CD4-positive, alpha-beta T cell (primary cell): ENCODE measurements at regions not wholly inside any gene's neighbourhood (a gene's known extent, or its start where the extent isn't known, plus 50 kb on each side); places are given as distances from the start of the nearest gene placed in this dataset.

Experiments used
- ATAC-seq: fragments of 200-7000 bp; cut with Tn5 transposase; one replicate; pipeline ENCODE4 v1.10.0; 2022; ENCODE audit warnings: mild to moderate bottlenecking; ENCODE audit not compliant: poor library complexity
- CTCF ChIA-PET: fragments of 350-600 bp; sonication (Branson Sonifier 250); formaldehyde crosslinking; loops from one replicate; lab custom pipeline; 2021; ENCODE audit warnings: antibody characterized with exemption, inconsistent platforms; lab: Charles Lee
- POLR2A ChIA-PET: fragments of 350-600 bp; sonication (Branson Sonifier 250); formaldehyde crosslinking; loops from one replicate; lab custom pipeline; 2021; ENCODE audit warnings: antibody characterized with exemption, inconsistent platforms; lab: Charles Lee
- DNase-seq, 14 experiments: peaks; one replicate each; pipeline ENCODE4 v3.0.0-alpha.2; 2013 to 2020; ENCODE audit warnings: mixed read lengths in 2 of 14
- H3K27ac ChIP-seq, 2 donors: one replicate each; pipeline versions ENCODE4 v1.5.1 to v1.7.0; 2013; ENCODE audit warnings: low read length in 2 of 2, low read depth in 1 of 2, mild to moderate bottlenecking in 1 of 2
- H3K27me3 ChIP-seq, 2 experiments: 1 replicate in 1 of 2; 2 replicates in 1 of 2; pipeline versions ENCODE4 v1.6.1 to v1.7.0; 2013; ENCODE audit warnings: low read length in 2 of 2, control low read depth in 1 of 2, mild to moderate bottlenecking in 1 of 2, moderate library complexity in 1 of 2; ENCODE audit not compliant: insufficient read depth in 2 of 2, control insufficient read depth in 1 of 2
- H3K36me3 ChIP-seq: one replicate; pipeline ENCODE4 v1.6.1; 2013; ENCODE audit warnings: low read length, control low read depth; ENCODE audit not compliant: insufficient read depth
- H3K4me1 ChIP-seq: one replicate; pipeline ENCODE4 v1.6.1; 2013; ENCODE audit warnings: low read length, control low read depth; ENCODE audit not compliant: insufficient read depth
- H3K4me3 ChIP-seq: one replicate; pipeline ENCODE4 v1.5.1; 2013; ENCODE audit warnings: mild to moderate bottlenecking, low read length, moderate library complexity
- H3K9me3 ChIP-seq, 2 experiments: 1 replicate in 1 of 2; 2 replicates in 1 of 2; pipeline versions ENCODE4 v1.6.1 to v1.7.0; 2013; ENCODE audit warnings: low read length in 2 of 2, mild to moderate bottlenecking in 2 of 2, control low read depth in 1 of 2, moderate library complexity in 1 of 2; ENCODE audit not compliant: control insufficient read depth in 1 of 2, insufficient read depth in 1 of 2
- H3K27ac Mint-ChIP-seq: one replicate; pipeline ENCODE4 v1.8.0; 2020; ENCODE audit warnings: mixed read lengths
- H3K27me3 Mint-ChIP-seq: one replicate; pipeline ENCODE4 v1.8.0; 2021; ENCODE audit warnings: mixed read lengths
- H3K36me3 Mint-ChIP-seq: one replicate; pipeline ENCODE4 v1.8.0; 2021; ENCODE audit warnings: low read depth, mixed read lengths
- H3K4me1 Mint-ChIP-seq: one replicate; pipeline ENCODE4 v1.8.0; 2021; ENCODE audit warnings: low read depth, mixed read lengths
- H3K4me3 Mint-ChIP-seq: one replicate; pipeline ENCODE4 v1.8.0; 2020; ENCODE audit warnings: mild to moderate bottlenecking, mixed read lengths
- H3K9me3 Mint-ChIP-seq: one replicate; pipeline ENCODE4 v1.8.0; 2020; ENCODE audit warnings: mixed read lengths
- intact Hi-C, 2 experiments: fragments of 100-400 bp; cut with DNase I in 1 of 2; cut with micrococcal nuclease in 1 of 2; formaldehyde crosslinking; loops; one replicate each; pipeline versions ENCODE4 v1.15.1 to v1.9.0; 2023 to 2025; cut with DNase I, micrococcal nuclease
- TF ChIP-seq, protein P1 (sequence below): fragments of 200-600 bp; IDR thresholded peaks from one replicate; pipeline ENCODE4 v1.8.0; 2022; ENCODE audit warnings: antibody characterized with exemption, mild to moderate bottlenecking

DNA sequence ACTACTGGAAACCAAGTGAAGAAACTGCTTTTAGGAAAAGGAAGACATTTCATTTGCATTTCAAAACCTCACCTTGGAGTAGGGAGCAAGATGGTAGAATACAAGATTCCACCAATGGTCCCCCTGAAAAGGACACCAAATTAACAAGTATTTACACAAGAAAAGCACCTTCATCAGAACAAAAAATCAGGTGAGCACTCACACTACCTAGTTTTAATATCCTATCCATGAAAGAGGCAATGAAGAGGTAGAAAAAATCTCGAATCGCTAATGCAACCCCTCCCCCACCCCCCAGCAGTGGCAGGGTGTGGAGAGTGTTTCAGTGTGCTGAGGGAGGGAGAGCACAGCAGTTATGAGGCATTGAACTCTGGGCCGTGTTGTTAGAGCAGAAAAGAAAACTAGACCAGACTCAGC lies 1397.0 kb upstream of the C9orf72 start:
- H3K4me3 Mint-ChIP-seq = no peak overlapping the region
- Histone ChIP-seq H3K4me1 (no peaks in the 10 kb centered on the region), H3K4me3 (no peak overlapping the region), H3K27me3 (no peaks in the 10 kb centered on the region), H3K27ac (no peak overlapping the region), H3K9me3 (no peaks in the 10 kb centered on the region), H3K36me3 (no peaks in the 10 kb centered on the region)
- TF ChIP-seq, protein P1, sequence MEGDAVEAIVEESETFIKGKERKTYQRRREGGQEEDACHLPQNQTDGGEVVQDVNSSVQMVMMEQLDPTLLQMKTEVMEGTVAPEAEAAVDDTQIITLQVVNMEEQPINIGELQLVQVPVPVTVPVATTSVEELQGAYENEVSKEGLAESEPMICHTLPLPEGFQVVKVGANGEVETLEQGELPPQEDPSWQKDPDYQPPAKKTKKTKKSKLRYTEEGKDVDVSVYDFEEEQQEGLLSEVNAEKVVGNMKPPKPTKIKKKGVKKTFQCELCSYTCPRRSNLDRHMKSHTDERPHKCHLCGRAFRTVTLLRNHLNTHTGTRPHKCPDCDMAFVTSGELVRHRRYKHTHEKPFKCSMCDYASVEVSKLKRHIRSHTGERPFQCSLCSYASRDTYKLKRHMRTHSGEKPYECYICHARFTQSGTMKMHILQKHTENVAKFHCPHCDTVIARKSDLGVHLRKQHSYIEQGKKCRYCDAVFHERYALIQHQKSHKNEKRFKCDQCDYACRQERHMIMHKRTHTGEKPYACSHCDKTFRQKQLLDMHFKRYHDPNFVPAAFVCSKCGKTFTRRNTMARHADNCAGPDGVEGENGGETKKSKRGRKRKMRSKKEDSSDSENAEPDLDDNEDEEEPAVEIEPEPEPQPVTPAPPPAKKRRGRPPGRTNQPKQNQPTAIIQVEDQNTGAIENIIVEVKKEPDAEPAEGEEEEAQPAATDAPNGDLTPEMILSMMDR = no peak
- no peak overlapping the region for H3K27ac Mint-ChIP-seq
- POLR2A ChIA-PET = no interaction called here
- no peak for DNase-seq
- CTCF ChIA-PET = no interaction called here
- ATAC-seq = no peak
- no peaks in the 10 kb centered on the region for H3K27me3 Mint-ChIP-seq
- H3K9me3 Mint-ChIP-seq = no peaks in the 10 kb centered on the region
- no peaks in the 10 kb centered on the region for H3K36me3 Mint-ChIP-seq
- intact Hi-C loops = no loop called here
- no peaks in the 10 kb centered on the region for H3K4me1 Mint-ChIP-seq

DNA sequence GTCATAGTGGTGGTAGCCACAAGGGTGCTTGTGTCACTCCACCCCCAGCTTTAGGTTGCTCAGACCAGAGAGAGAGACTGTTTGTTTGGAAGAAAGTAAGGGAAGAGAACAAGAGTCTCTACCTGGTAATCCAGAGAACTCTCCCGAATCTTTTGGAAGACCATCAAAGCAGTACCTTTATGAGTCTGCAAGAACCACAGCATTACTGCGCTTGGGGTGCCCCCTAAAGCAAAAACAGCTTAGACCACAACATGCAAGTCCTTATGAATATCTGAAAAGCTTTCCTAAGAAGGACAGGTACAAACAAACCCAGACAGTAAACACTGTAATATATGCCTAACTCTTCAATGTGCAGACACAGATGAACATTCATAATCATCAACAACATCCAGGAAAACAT lies 1398.6 kb upstream of the C9orf72 start:
- TF ChIP-seq, protein P1 = no peak

DNA sequence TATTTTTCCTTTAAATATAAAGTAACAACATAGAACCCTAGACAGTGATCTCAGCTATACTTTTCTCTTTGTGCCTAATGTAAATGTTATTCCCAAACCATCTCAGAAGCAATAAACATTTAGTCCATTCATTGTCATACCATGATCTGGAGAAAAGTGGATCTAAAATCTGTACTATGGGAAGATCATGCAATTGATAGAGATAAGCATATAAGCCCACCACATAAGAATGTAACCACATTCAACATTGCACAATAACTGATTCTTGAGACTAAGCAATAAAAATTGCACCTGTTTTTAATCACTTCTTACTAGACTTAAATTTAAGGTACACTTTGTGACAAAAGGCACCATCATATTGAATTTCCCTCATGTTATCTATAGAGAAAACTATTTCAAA lies 1403.0 kb upstream of the C9orf72 start:
- no peaks in the 10 kb centered on the region for H3K36me3 Mint-ChIP-seq
- H3K9me3 ChIP-seq = no peaks in the 10 kb centered on the region
- H3K27ac Mint-ChIP-seq = no peak overlapping the region
- ChIA-PET CTCF (no interaction called here), POLR2A (no interaction called here)
- H3K36me3 ChIP-seq = no peaks in the 10 kb centered on the region
- no peaks in the 10 kb centered on the region for H3K27me3 ChIP-seq
- no peak for ATAC-seq
- H3K4me1 ChIP-seq = no peaks in the 10 kb centered on the region
- no peaks in the 10 kb centered on the region for H3K4me1 Mint-ChIP-seq
- H3K27ac ChIP-seq = no peak overlapping the region
- TF ChIP-seq, protein P1 = no peak
- H3K4me3 ChIP-seq = no peak overlapping the region
- no peak for DNase-seq
- H3K9me3 Mint-ChIP-seq = peaks cover 3% of the 10 kb centered on the region
- no peaks in the 10 kb centered on the region for H3K27me3 Mint-ChIP-seq
- intact Hi-C loops = no loop called here
- H3K4me3 Mint-ChIP-seq = no peak overlapping the region

More for the DNA sequence above, 1398.6 kb upstream of the C9orf72 start:
- ATAC-seq = no peak
- no peaks in the 10 kb centered on the region for H3K36me3 ChIP-seq
- no peak overlapping the region for H3K4me3 Mint-ChIP-seq
- intact Hi-C loops = no loop called here
- no peaks in the 10 kb centered on the region for H3K4me1 Mint-ChIP-seq
- no peaks in the 10 kb centered on the region for H3K27me3 ChIP-seq
- no peak overlapping the region for H3K27ac Mint-ChIP-seq
- no peaks in the 10 kb centered on the region for H3K9me3 ChIP-seq
- H3K27me3 Mint-ChIP-seq = no peaks in the 10 kb centered on the region
- H3K36me3 Mint-ChIP-seq = no peaks in the 10 kb centered on the region
- no peaks in the 10 kb centered on the region for H3K4me1 ChIP-seq
- CTCF ChIA-PET = no interaction called here
- POLR2A ChIA-PET = no interaction called here
- no peaks in the 10 kb centered on the region for H3K9me3 Mint-ChIP-seq
- DNase-seq = no peak
- H3K4me3 ChIP-seq = no peak overlapping the region
- H3K27ac ChIP-seq = no peak overlapping the region
